Activated CD8-positive, alpha-beta memory T cell treated with anti-CD3 and anti-CD28 coated beads for 48 hours (primary cell): ENCODE measurements at regions not wholly inside any gene's neighbourhood (a gene's known extent, or its start where the extent isn't known, plus 50 kb on each side); places are given as distances from the start of the nearest gene placed in this dataset.
A peak's percentile ranks its signal among the peaks of the same experiment; 100 is the strongest.
"Not testable (repeated sequence)": the region's sequence is repeated elsewhere in the genome, so short reads cannot be mapped to it uniquely, and the experiment has no call there.

ENCODE experiments used
- DNase-seq, 3 experiments: peaks; one replicate each; pipeline ENCODE4 v3.0.0-alpha.2; 2020; ENCODE audit warnings: low read depth in 2 of 3, low spot score in 2 of 3

DNA sequence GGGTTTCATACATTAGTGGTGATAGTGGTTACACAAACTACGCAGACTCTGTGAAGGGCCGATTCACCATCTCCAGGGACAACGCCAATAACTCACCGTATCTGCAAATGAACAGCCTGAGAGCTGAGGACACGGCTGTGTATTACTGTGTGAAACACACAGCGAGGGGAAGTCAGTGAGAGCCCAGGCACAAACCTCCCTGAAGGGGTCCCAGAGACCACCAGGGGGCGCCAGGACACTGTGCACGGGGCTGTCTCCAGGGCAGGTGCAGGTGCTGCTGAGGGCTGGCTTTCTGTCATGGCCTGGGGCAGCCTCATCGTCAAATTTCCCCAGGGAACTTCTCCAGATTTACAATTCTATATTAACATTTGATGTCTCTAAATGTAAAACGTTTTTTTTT is 184.6 kb upstream of the TP53TG3C start:
- DNase-seq: peak; percentile 7 to 41 (median 11)

DNA sequence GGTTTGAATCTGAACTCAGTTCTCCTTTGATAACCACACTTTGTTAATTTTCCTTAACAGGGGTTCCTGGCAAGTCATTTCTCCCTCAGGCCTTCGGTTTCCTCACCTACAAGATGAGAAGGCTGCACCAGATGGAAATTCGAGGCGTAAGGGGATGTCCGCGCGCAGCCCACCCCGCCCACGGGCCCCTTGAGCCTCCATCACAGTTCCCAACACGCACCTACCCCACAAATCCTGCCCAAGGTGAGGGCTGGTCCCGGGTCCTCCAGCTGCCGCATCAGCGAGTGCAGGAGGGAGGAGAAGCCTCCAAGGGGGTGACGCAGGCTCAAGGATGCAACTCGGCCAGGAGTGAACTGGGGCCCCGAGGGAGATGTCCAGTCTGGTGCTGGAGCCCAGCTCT is 166.9 kb upstream of the TP53TG3C start:
- DNase-seq: not testable (repeated sequence)

GRCh38 chr16:33027941-33028340 is 166.1 kb upstream of the TP53TG3C start:
- DNase-seq: not testable (repeated sequence)

GRCh38 chr16:33028707-33029390 is 165.2 kb upstream of the TP53TG3C start:
- DNase-seq: not testable (repeated sequence)

GRCh38 chr16:33048849-33049248 is 145.2 kb upstream of the TP53TG3C start:
- DNase-seq: not testable (repeated sequence)

- no peak for DNase-seq
Measured at GRCh38 chr16:33059206-33059605, 134.8 kb upstream of the TP53TG3C start.

DNA sequence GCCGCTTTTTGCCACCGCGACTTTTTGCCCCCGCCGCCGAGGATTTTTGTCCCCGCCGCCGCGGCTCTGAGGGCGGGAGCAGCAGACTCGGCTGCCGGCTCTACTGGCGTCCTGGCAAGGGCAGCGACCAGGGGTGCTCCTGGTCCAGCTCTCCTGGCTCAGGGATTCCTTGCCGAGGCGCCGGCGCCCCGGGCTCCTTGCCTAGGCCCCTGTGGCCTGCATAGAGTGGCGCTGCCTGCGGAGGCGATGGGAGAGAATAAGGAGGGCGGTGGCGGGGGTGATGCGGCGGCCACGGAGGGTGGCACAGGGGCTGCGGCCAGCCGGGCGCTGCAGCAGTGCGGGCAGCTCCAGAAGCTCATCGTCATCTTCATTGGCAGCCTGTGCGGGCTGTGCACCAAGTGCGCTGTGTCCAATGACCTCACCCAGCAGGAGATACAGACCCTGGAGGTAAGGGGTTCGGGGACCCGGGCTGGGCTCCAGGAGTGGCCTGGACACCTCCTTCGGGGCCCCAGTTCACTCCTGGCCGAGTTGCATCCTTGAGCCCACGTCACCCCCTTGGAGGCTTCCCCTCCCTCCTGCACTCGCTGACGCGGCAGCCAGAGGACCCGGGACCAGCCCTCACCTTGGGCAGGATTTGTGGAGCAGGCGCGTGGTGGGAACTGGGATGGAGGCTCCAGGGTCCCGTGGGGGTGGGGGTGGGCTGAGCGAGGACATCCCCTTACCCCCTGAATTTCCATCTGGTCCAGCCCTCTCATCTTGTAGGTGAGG is 134.2 kb upstream of the TP53TG3C start:
- not testable (repeated sequence) for DNase-seq

- DNase-seq: not testable (repeated sequence)
Measured at GRCh38 chr16:33062763-33063162, 131.3 kb upstream of the TP53TG3C start.

- DNase-seq: not testable (repeated sequence)
Measured at GRCh38 chr16:33063365-33064170, 130.5 kb upstream of the TP53TG3C start.

DNA sequence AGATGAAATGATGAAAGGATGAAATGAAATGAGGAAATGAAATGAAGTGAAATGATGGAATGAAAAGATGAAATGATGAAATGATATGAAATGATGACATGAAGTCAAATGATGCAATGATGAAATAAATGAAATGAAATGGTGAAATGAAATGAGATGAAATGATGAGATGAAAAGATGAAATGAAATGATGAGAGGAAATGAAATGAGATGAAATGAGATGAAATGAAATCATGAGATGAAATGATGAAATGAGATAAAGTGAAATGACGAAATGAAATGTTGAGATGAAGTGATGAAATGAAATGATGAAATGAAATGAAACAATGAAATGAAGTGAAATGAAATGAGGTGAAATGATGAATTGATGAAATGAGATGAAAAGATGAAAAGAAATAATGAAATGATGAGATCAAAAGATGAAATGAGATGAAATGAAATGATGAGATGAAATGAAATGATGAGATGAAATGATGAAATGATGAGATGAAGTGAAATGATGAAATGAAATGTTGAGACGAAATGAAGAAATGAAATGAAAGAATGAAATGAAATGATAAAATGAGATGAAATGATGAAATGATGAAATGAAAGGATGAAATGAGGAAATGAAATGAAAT is 129.5 kb upstream of the TP53TG3C start:
- not testable (repeated sequence) for DNase-seq
